Gastroesophageal sphincter (tissue), 4 donors: ENCODE measurements at regions not wholly inside any gene's neighbourhood (a gene's known extent, or its start where the extent isn't known, plus 50 kb on each side); places are given as distances from the start of the nearest gene placed in this dataset.

Experiments used
- ATAC-seq: fragments of 150-250 bp; one replicate; pipeline ENCODE4 v1.9.1; 2016; ENCODE audit warnings: mild to moderate bottlenecking, moderate library complexity
- H3K27ac ChIP-seq, 4 donors: fragments of 200-600 bp; sonication (generic) in 3 of 4; 1 replicate in 3 of 4; 2 replicates in 1 of 4; pipeline ENCODE4 v1.5.1; 2016 to 2019
- H3K27me3 ChIP-seq: fragments of 200-600 bp; sonication (generic); one replicate; pipeline ENCODE4 v1.5.1; 2019
- H3K36me3 ChIP-seq, 2 donors: fragments of 200-600 bp; sonication (generic); one replicate each; pipeline ENCODE4 v1.5.1; 2019; ENCODE audit warnings: control low read depth in 1 of 2
- H3K4me1 ChIP-seq, 3 donors: fragments of 200-600 bp; sonication (generic); 1 replicate in 2 of 3; 2 replicates in 1 of 3; pipeline ENCODE4 v1.5.1; 2016 to 2019; ENCODE audit warnings: control low read depth in 2 of 3
- H3K4me3 ChIP-seq, 2 donors: fragments of 200-600 bp; sonication (generic); one replicate each; pipeline ENCODE4 v1.5.1; 2019; ENCODE audit warnings: mild to moderate bottlenecking in 1 of 2, moderate library complexity in 1 of 2
- H3K9me3 ChIP-seq, 3 donors: fragments of 200-600 bp; sonication (generic); one replicate each; pipeline ENCODE4 v1.5.1; 2017 to 2019; ENCODE audit warnings: control low read depth in 2 of 3
- EP300 ChIP-seq: sonication (generic); formaldehyde crosslinking; IDR thresholded peaks from one replicate; pipeline ENCODE4 v1.6.1; 2017; ENCODE audit warnings: antibody characterized with exemption, mild to moderate bottlenecking
- POLR2A ChIP-seq, 2 donors: fragments of 450-650 bp; IDR thresholded peaks; one replicate each; pipeline ENCODE4 v1.6.1; 2017; ENCODE audit warnings: antibody characterized with exemption in 2 of 2, mild to moderate bottlenecking in 2 of 2, moderate library complexity in 1 of 2
- POLR2AphosphoS5 ChIP-seq: sonication (generic); formaldehyde crosslinking; IDR thresholded peaks from one replicate; pipeline ENCODE4 v1.6.1; 2017; ENCODE audit warnings: antibody characterized with exemption
- WGBS, 2 donors: methylation state at CpG; one replicate each; pipeline ENCODE4 v1.1.5; 2018; ENCODE audit warnings: low coverage in 1 of 2; 5-methylcytosine and 5-hydroxymethylcytosine counted together
- TF ChIP-seq, protein P1 (sequence below), 4 experiments: fragments of 200-600 bp in 2 of 4; fragments of 450-650 bp in 2 of 4; sonication (generic) in 1 of 4; IDR thresholded peaks; one replicate each; pipeline ENCODE4 v1.5.1; 2017 to 2019; ENCODE audit warnings: antibody characterized with exemption in 4 of 4, mild to moderate bottlenecking in 2 of 4, moderate library complexity in 2 of 4

DNA sequence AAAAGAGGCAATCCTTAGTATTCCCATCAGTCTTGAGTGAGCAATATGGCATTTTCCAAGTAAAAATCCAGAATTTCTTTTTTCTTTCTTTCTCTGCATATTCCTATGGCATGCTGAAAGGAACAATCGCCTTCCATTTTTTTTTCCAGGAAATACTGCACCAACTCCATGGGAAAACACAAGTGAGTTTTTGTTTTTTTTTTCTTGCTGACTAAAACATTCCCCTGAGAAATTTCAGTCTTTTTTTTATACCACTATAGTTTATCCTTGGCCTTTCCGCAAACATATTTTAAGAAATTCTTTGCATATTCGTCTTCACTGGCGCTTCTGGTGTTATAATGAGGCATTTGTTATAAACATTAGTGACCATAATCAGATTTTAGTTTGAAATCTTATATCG lies 429.6 kb upstream of the MDFIC2 start:
- Histone ChIP-seq H3K9me3 (no peaks in the 10 kb centered on the region), H3K27me3 (no peaks in the 10 kb centered on the region), H3K4me3 (no peak overlapping the region), H3K27ac (no peak overlapping the region), H3K4me1 (no peaks in the 10 kb centered on the region), H3K36me3 (no peaks in the 10 kb centered on the region)
- ATAC-seq: no peak
- TF ChIP-seq POLR2A (IDR thresholded peaks at IDR 0.05): no peak
- TF ChIP-seq POLR2AphosphoS5: no peak
- TF ChIP-seq, protein P1, sequence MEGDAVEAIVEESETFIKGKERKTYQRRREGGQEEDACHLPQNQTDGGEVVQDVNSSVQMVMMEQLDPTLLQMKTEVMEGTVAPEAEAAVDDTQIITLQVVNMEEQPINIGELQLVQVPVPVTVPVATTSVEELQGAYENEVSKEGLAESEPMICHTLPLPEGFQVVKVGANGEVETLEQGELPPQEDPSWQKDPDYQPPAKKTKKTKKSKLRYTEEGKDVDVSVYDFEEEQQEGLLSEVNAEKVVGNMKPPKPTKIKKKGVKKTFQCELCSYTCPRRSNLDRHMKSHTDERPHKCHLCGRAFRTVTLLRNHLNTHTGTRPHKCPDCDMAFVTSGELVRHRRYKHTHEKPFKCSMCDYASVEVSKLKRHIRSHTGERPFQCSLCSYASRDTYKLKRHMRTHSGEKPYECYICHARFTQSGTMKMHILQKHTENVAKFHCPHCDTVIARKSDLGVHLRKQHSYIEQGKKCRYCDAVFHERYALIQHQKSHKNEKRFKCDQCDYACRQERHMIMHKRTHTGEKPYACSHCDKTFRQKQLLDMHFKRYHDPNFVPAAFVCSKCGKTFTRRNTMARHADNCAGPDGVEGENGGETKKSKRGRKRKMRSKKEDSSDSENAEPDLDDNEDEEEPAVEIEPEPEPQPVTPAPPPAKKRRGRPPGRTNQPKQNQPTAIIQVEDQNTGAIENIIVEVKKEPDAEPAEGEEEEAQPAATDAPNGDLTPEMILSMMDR (IDR thresholded peaks at IDR 0.05): no peak
- TF ChIP-seq EP300: no peak
- 59 to 71% methylated on average over 2 to 5 of the region's 5 CpGs for WGBS, 2 donors

DNA sequence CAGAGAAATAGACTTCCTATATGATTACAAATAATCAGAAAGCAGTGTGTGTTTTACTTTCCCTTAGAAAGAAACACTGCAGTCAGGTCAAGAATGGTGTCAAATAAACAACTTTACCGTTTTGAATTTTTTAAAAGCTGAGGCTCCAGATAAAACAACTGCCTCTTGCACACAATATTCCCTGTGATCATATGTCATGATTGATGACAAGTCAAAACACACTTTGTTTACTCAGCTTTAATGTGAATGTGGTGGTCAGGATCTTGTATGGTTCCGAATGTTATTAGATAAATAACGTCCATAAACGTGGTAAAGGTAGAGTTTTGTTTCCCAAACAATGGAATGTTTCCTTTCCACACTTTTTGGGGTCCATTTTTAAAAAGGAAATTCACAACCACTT lies 428.4 kb upstream of the MDFIC2 start:
- Histone ChIP-seq H3K4me1 (peaks cover 0 to 6% (median 0%) of the 10 kb centered on the region in 3 donors), H3K27ac (no peak overlapping the region), H3K9me3 (no peaks in the 10 kb centered on the region), H3K4me3 (no peak overlapping the region), H3K36me3 (no peaks in the 10 kb centered on the region), H3K27me3 (no peaks in the 10 kb centered on the region)
- 50 to 77% methylated on average over 4 of the region's 4 CpGs for WGBS, 2 donors
- TF ChIP-seq POLR2AphosphoS5 (no peak), EP300 (no peak), POLR2A (IDR thresholded peaks at IDR 0.05) (no peak)
- TF ChIP-seq, protein P1 (IDR thresholded peaks at IDR 0.05): no peak
- no peak for ATAC-seq

DNA sequence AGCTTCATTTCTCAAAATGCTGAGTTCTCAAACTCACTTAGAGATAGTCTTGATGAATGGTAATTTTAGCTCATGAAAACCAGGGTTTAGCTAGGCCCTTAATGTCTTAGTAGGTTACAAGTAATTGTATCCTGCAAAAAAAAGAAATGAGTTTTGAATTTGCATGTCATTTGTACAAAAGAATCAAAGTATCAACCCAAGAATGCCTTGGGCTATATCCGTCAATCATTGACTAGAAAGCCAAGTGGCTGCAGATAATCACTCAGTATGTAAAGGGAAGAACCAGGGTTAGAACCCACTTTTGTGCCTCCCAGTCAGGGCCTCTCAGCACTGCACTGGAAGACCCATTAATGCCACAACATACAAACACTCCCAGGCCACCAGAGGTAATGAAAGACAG lies 427.6 kb upstream of the MDFIC2 start:
- TF ChIP-seq POLR2AphosphoS5: no peak
- TF ChIP-seq, protein P1 (IDR thresholded peaks at IDR 0.05): no peak
- TF ChIP-seq EP300: no peak
- no peak for TF ChIP-seq POLR2A (IDR thresholded peaks at IDR 0.05)
- no peaks in the 10 kb centered on the region for H3K27me3 ChIP-seq
- peaks cover 0 to 7% (median 0%) of the 10 kb centered on the region in 3 donors for H3K4me1 ChIP-seq
- H3K4me3 ChIP-seq: no peak overlapping the region
- no peaks in the 10 kb centered on the region for H3K9me3 ChIP-seq
- WGBS, 2 donors: 75 to 100% methylated on average over 1 of the region's 1 CpG
- no peak overlapping the region for H3K27ac ChIP-seq
- ATAC-seq: no peak
- H3K36me3 ChIP-seq: no peaks in the 10 kb centered on the region

DNA sequence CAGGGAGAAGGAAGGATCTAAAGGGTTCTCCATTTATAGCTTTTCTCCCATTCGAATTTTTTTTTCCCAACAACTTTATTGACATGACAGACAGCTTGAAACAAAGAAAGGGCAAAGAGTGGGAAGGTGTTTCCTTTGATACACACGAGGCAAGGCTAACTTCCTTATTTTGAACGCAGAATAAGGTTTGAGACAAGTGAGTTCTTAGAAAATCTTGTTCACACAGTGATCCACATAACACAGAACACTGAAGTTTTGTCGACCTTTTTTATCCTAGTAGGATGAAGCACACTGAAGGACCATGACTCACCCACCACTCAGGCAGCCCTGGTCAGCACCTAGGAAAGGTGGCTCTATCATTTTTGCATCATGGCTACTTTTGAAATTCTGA lies 425.8 kb upstream of the MDFIC2 start:
- no peak for ATAC-seq
- Histone ChIP-seq H3K4me1 (peaks cover 0 to 7% (median 0%) of the 10 kb centered on the region in 3 donors), H3K27ac (no peak overlapping the region), H3K27me3 (no peaks in the 10 kb centered on the region), H3K4me3 (no peak overlapping the region), H3K36me3 (no peaks in the 10 kb centered on the region), H3K9me3 (no peaks in the 10 kb centered on the region)
- 62 to 78% methylated on average over 4 of the region's 4 CpGs for WGBS, 2 donors
- TF ChIP-seq, protein P1 (IDR thresholded peaks at IDR 0.05): no peak
- TF ChIP-seq EP300 (no peak), POLR2AphosphoS5 (no peak), POLR2A (IDR thresholded peaks at IDR 0.05) (no peak)

DNA sequence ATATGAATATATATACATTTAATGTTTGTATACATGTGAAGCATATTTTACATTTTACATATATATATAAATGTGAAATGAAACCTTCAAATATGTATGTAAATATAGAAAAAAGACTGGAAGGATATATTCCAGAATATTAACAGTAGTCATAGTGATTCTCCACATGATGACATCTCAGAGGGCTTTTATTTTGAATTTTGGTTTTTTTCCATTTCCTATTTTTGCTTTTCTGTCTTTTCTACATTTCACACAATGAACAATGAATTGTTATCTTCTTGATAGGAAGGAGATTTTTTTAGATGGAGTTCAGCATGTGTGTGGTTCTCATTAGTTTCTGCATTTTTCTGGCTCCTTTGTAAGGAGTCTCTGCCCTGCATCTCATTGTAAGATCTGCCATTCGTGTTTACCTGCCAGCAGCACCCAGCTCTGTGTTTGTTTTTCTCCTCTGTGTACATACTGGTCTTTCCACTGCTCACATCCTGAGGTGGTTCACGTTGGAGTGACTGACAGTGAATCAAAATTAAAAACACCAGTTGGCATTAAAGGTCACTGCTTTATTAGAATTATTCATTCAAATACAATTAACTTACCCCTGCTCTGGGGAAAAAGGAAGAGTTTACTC lies 425.3 kb upstream of the MDFIC2 start:
- Histone ChIP-seq H3K27me3 (no peaks in the 10 kb centered on the region), H3K9me3 (no peaks in the 10 kb centered on the region), H3K4me1 (peaks cover 0 to 7% (median 0%) of the 10 kb centered on the region in 3 donors), H3K4me3 (no peak overlapping the region), H3K27ac (no peak overlapping the region), H3K36me3 (no peaks in the 10 kb centered on the region)
- WGBS, 2 donors: 0 to 58% methylated on average over 1 to 2 of the region's 2 CpGs
- TF ChIP-seq POLR2A (IDR thresholded peaks at IDR 0.05) (no peak), POLR2AphosphoS5 (no peak), EP300 (no peak)
- TF ChIP-seq, protein P1 (IDR thresholded peaks at IDR 0.05): no peak
- no peak for ATAC-seq
